Vagina (tissue), 2 donors: ENCODE measurements at regions not wholly inside any gene's neighbourhood (a gene's known extent, or its start where the extent isn't known, plus 50 kb on each side); places are given as distances from the start of the nearest gene placed in this dataset.

Source experiments
- CTCF ChIP-seq, 3 experiments: fragments of 450-650 bp in 2 of 3; fragments of 200-600 bp in 1 of 3; sonication (generic) in 1 of 3; IDR thresholded peaks; one replicate each; pipeline ENCODE4 v1.5.1; 2017 to 2019; ENCODE audit warnings: antibody characterized with exemption in 3 of 3, mild to moderate bottlenecking in 2 of 3, moderate library complexity in 2 of 3
- POLR2A ChIP-seq, 2 donors: fragments of 450-650 bp; IDR thresholded peaks; one replicate each; pipeline ENCODE4 v1.6.1; 2017; ENCODE audit warnings: antibody characterized with exemption in 2 of 2, mild to moderate bottlenecking in 2 of 2, moderate library complexity in 2 of 2
- POLR2AphosphoS5 ChIP-seq, 2 donors: sonication (generic); formaldehyde crosslinking; IDR thresholded peaks; one replicate each; pipeline ENCODE4 v1.9.0; 2017; ENCODE audit warnings: antibody characterized with exemption in 2 of 2, mild to moderate bottlenecking in 2 of 2, low read depth in 1 of 2; ENCODE audit not compliant: insufficient read depth in 1 of 2

DNA sequence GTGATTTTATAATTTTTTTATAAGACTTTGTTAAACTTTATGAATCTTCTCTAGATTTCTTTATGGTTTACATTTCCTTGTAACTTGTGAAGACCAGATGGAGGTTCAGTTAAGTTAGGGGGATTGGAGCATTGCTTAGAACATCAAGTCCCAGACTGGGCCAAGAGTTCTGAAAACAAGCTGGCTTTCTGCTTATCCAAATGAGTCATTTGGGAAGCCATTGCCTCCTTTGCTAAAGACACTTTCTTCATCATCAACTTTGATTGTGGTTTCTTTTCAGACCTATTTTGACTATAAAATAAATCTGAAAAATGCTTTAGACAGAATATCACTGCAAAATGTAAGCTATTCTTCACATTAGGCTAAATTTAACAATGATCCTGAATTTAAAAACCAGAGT is 446.8 kb downstream of the USP25 start:
- TF ChIP-seq POLR2A (IDR thresholded peaks at IDR 0.05), result no peak
- no peak for TF ChIP-seq CTCF (IDR thresholded peaks at IDR 0.05)
- no peak for TF ChIP-seq POLR2AphosphoS5 (IDR thresholded peaks at IDR 0.05; ENCODE audit: insufficient read depth in 1 of 2, low read depth in 1 of 2)
